DMS79 treated with DMSO at 0.1 percent for 48 hours (cell line): ENCODE measurements at regions not wholly inside any gene's neighbourhood (a gene's known extent, or its start where the extent isn't known, plus 50 kb on each side); places are given as distances from the start of the nearest gene placed in this dataset.

Source experiments
- DNase-seq: peaks from one replicate; lab custom pipeline; 2025; lab: John Stamatoyannopoulos, UW

GRCh38 chr1:113219828-113220227, 146.8 kb downstream of the LRIG2 start:
- no peak for DNase-seq

DNA sequence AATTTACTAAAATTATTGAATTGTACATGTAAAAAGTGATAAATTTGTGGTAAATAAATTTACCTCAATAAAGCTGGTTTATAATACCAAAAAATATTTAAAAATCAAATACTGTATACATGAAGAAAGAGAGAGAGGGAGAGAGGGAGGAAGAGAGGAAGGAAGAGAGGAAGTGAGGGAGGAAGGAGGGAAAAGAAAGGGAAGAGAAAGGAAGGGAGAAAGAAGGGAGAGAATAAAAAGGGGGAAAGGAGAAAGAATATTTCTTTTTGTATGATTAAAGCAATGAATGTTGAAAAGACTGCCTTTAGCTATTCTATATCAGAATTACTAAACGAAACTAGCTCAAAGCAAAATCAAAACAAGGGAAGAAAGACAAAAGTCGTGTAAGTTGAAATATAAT, 150.0 kb downstream of the LRIG2 start:
- no peak for DNase-seq

GRCh38 chr1:113223546-113223945, 150.5 kb downstream of the LRIG2 start:
- DNase-seq = no peak

- no peak for DNase-seq
Measured at GRCh38 chr1:113226148-113226547, 153.2 kb downstream of the LRIG2 start.

DNA sequence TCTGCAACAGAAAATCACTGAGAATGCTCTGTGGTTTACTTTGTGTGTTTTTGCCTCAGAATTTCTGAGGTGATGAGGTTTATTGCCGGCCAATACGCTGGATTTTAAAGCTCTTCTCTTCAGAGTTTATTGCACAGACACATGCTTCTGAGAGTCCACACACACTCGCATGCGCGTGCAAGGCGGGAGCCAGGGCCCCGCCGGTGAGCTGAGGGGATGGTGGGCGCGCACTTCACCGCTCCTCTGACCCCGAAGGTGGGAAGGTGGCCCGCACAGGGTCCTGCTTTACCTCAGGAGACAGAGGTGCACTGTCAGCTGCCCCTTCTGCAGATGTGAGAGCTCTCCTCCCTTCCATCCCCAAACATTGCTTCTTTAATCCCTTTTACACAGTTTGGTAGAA, 158.4 kb upstream of the MAGI3 start:
- no peak for DNase-seq

DNA sequence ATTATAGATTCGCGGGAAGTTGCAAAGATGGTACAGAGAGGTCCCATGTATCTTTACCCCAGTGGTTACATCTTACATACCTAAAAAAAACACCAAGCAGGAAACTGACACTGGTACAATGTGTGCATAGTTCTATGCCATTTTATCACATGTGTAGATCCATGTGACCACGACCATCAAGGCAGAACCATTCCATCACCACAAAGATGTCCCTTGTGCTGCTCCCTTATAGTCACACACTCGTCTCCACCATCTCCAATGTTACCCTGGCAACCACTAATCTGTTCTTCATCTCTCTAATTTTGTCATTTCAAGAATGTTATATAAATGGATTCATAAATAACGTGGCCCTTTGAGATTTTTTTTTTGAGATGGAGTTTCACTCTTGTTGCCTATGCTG, 156.9 kb upstream of the MAGI3 start:
- no peak for DNase-seq

- DNase-seq = no peak
Measured at GRCh38 chr1:113241237-113241636, 149.1 kb upstream of the MAGI3 start.

GRCh38 chr1:113242481-113242880, 147.8 kb upstream of the MAGI3 start:
- no peak for DNase-seq

DNA sequence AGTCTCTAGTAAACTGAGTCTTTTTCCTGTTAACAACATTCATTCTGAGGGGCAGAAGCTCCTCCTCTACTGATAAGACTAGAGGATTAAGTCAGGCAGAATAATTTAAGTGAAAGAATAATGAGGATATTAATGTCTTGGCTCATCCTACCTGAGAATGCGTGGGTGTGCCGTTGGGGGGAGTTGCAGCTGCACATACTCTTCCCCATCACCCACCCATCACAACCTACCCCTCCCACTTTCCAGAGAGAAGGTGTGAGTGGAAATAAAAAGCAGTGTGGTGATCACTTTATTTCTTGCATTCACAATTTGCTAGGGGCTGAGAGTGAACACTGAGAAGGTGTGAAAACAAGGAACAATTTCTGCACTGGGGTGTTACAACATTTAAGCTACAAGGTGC, 146.8 kb upstream of the MAGI3 start:
- no peak for DNase-seq

DNA sequence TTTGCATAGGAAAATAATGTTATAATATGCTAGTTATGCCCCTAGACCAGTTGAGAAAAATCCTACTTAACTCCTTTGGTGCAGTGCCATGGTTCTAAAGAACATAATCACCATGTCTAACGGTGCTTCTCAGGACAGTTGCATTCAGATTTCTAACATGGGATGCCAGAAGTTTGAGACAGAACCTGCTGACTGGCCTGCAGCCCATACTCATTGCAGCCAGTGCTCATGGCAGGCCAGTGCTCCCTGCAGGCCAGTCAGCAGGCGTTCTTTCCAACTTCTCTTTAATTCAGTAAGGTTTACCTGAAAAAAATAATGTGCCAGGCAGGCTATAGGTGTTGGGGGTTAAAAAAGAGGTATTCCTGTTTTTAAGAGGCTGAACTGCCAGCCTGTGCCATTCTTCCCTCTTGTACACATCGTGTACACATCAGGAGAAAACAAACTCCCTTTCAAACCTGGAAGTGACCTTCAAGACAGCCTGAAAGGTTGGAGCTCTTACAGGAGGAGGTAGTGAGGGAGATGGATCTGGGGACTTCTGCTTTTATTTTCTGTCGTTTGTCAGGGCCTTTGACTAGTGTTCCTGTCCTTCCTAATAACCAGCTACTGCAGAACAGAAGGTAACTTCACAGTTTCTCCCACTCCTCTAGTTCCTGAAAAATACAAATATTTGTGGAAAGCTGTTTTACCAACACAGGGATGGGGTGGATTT, 146.0 kb upstream of the MAGI3 start:
- DNase-seq = no peak

GRCh38 chr1:113245252-113245651, 145.1 kb upstream of the MAGI3 start:
- no peak for DNase-seq

DNA sequence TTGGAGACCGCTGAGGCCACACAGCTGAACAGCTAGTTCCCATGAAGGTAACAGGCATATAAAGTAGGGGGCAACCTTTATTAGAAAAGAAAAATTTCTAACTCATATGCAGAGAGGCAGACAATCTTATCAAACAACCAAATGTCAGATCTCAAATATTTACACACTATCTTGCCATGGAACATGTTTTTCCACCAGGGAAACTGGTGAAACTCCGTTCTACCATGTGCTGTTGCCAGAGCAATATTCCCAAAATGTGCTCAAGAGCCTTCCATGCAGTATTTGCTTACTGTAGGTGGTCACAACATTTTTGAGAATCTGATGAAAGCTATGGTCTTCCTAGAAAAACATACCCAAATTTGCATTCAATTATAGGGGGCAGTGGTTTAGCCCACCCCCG, 143.4 kb upstream of the MAGI3 start:
- no peak for DNase-seq

GRCh38 chr1:113247355-113247754, 143.0 kb upstream of the MAGI3 start:
- DNase-seq = no peak

GRCh38 chr1:113247782-113248181, 142.5 kb upstream of the MAGI3 start:
- DNase-seq = no peak

DNA sequence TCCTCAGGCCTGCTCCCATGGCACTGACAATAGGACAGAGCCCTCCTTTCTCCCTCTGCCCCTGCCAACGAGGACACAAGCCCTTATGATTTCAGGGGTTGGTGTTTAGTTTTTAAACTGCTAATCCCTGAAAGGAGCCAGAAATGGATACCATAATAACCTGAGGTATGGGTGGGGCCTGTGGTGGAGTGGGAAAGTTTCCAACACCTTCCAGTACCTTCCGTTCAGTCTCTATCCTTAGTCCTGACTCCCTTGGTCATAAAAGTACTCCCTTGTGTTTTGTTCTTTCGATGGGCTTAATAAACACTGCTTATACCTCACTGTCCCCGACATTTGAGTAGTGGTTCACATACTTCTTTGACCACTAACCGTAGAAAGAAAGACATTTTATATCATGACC, 141.8 kb upstream of the MAGI3 start:
- DNase-seq = no peak

GRCh38 chr1:113250161-113250560, 140.2 kb upstream of the MAGI3 start:
- DNase-seq = no peak

- DNase-seq = no peak
Measured at GRCh38 chr1:113252166-113252565, 138.1 kb upstream of the MAGI3 start.

DNA sequence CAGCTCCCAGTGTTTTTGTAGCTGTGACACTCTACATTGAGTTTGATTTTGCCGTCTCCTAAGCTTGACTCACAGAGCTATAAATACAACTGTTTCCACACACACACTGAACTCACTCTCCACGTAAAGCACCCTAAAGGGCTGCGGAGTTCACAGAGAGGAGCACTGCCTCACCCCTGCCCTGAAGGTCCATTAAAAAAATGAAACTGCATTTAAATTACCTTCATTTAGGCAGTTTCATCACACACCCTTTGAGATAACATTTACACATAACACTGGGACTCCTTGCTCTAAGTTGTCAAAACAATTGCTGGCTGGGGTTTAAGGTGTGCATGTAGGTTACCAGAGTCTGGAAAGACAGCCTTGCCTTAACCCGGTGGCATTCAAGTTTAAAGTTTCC, 137.1 kb upstream of the MAGI3 start:
- DNase-seq = no peak

DNA sequence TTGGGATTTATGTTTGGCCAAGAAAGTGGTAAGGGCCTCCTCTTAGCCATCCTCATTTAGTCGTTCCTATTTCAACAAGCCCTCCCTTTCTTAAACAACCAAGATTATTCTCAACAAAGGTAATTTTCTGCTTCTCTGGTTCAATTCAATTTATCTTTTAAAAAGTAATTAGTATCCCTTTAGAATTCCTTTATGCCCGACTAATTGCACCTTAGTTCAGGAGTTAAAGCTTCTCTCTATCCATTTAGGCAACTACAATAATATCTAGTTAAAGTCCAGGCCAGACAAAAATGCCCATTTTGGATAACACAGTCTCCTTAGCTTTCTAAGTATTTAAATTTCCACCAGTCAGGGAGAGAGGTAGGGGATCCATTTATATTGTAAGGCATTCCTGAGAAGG, 136.7 kb upstream of the MAGI3 start:
- DNase-seq = no peak

- DNase-seq = peak; percentile 79
Measured at GRCh38 chr1:113255038-113255719, 135.1 kb upstream of the MAGI3 start.

DNA sequence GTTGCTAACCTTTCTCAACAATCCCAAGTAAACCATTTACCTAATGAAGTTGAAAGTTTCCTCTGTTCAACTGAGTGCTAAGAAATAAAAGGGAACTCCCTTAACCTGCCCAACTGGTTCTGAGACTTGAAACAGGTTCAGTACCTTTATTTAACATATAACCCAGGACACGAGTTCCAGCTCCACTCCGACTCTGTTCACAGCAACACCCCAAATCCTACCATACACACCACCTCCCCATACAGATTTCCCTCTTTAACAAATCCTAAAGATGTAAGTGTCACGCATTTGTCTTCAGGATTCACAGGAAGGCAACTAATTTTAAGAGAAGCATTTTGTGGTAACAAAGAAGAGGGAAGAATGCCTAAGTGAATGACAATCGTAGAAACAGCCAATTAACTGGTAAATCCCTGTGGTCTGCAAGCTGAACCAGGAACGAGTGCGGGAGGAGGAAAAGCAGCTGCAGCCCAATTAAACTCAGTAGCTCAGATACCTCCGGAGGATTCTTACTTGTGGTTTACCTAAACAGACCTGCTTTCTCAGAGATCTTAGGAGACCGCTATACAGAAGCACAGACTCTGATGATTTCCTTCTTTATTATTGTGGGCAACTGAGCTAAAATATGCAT, 134.5 kb upstream of the MAGI3 start:
- DNase-seq = peak; percentile 80

- peak; percentile 40 for DNase-seq
Measured at GRCh38 chr1:113256348-113256729, 134.0 kb upstream of the MAGI3 start.

DNA sequence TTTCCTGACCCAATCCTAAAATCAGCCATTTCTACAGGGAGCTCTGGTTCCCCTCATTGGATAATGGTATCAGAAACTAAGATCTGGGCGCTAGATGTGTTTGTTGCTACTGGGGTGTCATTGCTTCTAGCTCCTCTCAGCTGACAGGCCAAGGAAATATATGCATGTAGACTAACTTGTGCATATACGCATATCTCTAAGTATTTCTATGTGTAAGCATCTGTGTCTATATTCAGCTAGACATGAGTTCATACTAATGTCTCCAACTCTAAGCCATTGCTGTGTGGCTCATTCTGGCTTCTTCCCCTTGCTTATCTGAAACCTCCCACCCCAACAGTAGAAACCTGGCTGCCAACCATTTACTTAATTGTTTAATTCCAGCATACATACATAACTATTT, 130.3 kb upstream of the MAGI3 start:
- no peak for DNase-seq

DNA sequence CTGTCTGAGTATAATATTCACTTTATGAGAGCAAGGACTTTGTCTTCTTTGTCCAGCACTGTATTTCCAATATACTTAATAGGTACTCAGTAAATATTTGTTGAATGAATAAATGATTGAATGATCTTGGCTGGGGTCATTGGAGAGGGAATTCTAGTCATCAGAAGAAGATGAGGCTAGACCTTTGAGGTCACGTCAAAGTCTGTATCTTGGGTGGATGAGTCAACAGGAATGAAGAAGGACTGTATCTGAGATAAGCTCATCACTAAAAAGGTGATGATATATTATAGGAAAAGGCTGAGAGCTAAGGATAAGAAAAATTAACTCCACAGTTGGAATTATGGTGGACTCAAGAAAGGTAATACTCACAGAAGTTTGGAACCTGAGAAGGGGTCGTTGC, 125.1 kb upstream of the MAGI3 start:
- no peak for DNase-seq
